IMR-90 (cell line): ENCODE measurements at regions not wholly inside any gene's neighbourhood (a gene's known extent, or its start where the extent isn't known, plus 50 kb on each side); places are given as distances from the start of the nearest gene placed in this dataset.

Source experiments
- CEBPB ChIP-seq: IDR thresholded peaks from 2 replicates; pipeline ENCODE4 v1.6.1; 2012; ENCODE audit warnings: low read depth, low read length, improper control_type of control experiment
- CHD1 ChIP-seq: IDR thresholded peaks from 2 replicates; pipeline ENCODE4 v1.6.1; 2012; ENCODE audit warnings: low read depth, low read length, improper control_type of control experiment
- CTCF ChIP-seq: conservative IDR thresholded peaks from 2 replicates; pipeline ENCODE4 v1.5.1; 2012; ENCODE audit warnings: mild to moderate bottlenecking, low read depth, low read length, improper control_type of control experiment
- ELK1 ChIP-seq: fragments of 150-350 bp; IDR thresholded peaks from 2 replicates; pipeline ENCODE4 v1.6.1; 2016; ENCODE audit warnings: low read depth, mild to moderate bottlenecking, low read length, moderate library complexity, borderline replicate concordance
- FOS ChIP-seq: fragments of 150-350 bp; IDR thresholded peaks from 2 replicates; pipeline ENCODE4 v1.6.1; 2016; ENCODE audit warnings: low read depth, low read length
- MXI1 ChIP-seq: IDR thresholded peaks from 2 replicates; pipeline ENCODE4 v1.6.1; 2012; ENCODE audit warnings: low read depth, mild to moderate bottlenecking, low read length, moderate library complexity, borderline replicate concordance
- POLR2A ChIP-seq: IDR thresholded peaks from 2 replicates; pipeline ENCODE4 v1.6.1; 2012; ENCODE audit warnings: mild to moderate bottlenecking, low read depth, low read length
- RAD21 ChIP-seq: IDR thresholded peaks from 2 replicates; pipeline ENCODE4 v1.6.1; 2012; ENCODE audit warnings: low read length, improper control_type of control experiment
- RCOR1 ChIP-seq: IDR thresholded peaks from 2 replicates; pipeline ENCODE4 v1.6.1; 2012; ENCODE audit warnings: mild to moderate bottlenecking, low read length, improper control_type of control experiment; ENCODE audit not compliant: insufficient replicate concordance
- RFX5 ChIP-seq: IDR thresholded peaks from 2 replicates; pipeline ENCODE4 v1.8.0; 2012; ENCODE audit warnings: low read depth, mild to moderate bottlenecking, low read length, moderate library complexity
- USF2 ChIP-seq: fragments of 150-350 bp; IDR thresholded peaks from 2 replicates; pipeline ENCODE4 v1.6.1; 2017; ENCODE audit warnings: mild to moderate bottlenecking, antibody characterized with exemption, low read length, low read depth

- TF ChIP-seq CTCF (no peak), MXI1 (no peak), POLR2A (no peak), FOS (no peak), USF2 (no peak), CEBPB (no peak), CHD1 (no peak), RCOR1 (no peak), RAD21 (no peak), RFX5 (no peak), ELK1 (no peak)
These were observed 172.4 kb upstream of the CAND1 start for GRCh38 chr12:67096533-67097318.
